ENCODE measurements at regions not wholly inside any gene's neighbourhood (a gene's known extent, or its start where the extent isn't known, plus 50 kb on each side); places are given as distances from the start of the nearest gene placed in this dataset.

DNA sequence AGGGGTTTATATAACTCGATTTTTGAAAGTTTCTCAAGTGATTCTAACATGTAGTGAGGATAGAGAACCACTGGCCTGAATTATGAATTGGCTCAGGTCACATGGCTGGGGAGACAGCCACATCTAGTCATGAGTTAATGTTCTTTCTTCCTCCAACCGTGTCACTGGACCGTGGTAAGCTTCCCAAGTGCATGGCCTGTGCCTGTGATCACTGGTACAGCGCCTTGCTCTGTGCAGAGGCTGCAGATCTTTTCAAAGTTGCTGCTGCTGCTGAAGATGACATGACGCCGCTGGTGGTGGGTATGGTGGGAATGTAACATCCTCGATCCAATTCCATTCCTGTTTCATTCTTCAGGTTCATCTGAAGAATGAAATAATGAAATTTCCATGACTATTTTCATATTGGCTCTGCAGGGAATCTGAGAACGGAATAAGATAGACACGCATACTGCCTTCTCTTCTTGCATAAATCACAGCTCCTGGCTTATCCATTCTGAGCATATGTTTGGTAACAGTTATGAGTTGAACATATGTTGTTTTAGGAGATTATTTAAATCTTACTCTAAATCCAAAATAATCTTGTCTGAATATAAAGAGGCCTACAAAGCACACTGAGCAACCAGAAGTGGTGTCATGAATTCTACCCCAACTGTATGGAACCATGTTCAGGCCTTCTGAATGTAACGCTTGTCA lies 100.5 kb upstream of the THSD7B start:
- TF ChIP-seq POLR2AphosphoS5 (IDR thresholded peaks at IDR 0.05) (no peak), POLR2A (IDR thresholded peaks at IDR 0.05) (no peak)
- TF ChIP-seq, protein P1, sequence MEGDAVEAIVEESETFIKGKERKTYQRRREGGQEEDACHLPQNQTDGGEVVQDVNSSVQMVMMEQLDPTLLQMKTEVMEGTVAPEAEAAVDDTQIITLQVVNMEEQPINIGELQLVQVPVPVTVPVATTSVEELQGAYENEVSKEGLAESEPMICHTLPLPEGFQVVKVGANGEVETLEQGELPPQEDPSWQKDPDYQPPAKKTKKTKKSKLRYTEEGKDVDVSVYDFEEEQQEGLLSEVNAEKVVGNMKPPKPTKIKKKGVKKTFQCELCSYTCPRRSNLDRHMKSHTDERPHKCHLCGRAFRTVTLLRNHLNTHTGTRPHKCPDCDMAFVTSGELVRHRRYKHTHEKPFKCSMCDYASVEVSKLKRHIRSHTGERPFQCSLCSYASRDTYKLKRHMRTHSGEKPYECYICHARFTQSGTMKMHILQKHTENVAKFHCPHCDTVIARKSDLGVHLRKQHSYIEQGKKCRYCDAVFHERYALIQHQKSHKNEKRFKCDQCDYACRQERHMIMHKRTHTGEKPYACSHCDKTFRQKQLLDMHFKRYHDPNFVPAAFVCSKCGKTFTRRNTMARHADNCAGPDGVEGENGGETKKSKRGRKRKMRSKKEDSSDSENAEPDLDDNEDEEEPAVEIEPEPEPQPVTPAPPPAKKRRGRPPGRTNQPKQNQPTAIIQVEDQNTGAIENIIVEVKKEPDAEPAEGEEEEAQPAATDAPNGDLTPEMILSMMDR (IDR thresholded peaks at IDR 0.05): no peak

Data from breast epithelium (tissue), 3 donors.